Fibroblast of lung (primary cell): ENCODE measurements at regions not wholly inside any gene's neighbourhood (a gene's known extent, or its start where the extent isn't known, plus 50 kb on each side); places are given as distances from the start of the nearest gene placed in this dataset.

Experiments
- DNase-seq, 2 donors: peaks; one replicate each; pipeline versions ENCODE4 v3.0.0 to v3.0.0-alpha.2; 2010; ENCODE audit warnings: low read depth in 2 of 2
- H2AFZ ChIP-seq: 2 replicates; pipeline ENCODE4 v1.5.1; 2012; ENCODE audit warnings: low read length, control low read depth, inconsistent platforms
- H3K27ac ChIP-seq: 2 replicates; pipeline ENCODE4 v1.5.1; 2011; ENCODE audit warnings: low read length, control low read depth; ENCODE audit not compliant: insufficient read depth
- H3K27me3 ChIP-seq: 2 replicates; pipeline ENCODE4 v1.5.1; 2011; ENCODE audit warnings: mild to moderate bottlenecking, low read length; ENCODE audit not compliant: control insufficient read depth, insufficient read depth
- H3K36me3 ChIP-seq: 2 replicates; pipeline ENCODE4 v1.5.1; 2011; ENCODE audit warnings: low read length; ENCODE audit not compliant: control insufficient read depth, insufficient read depth
- H3K4me1 ChIP-seq: 2 replicates; pipeline ENCODE4 v1.5.1; 2011; ENCODE audit warnings: low read length; ENCODE audit not compliant: control insufficient read depth, insufficient read depth; ENCODE audit errors: extremely low read depth
- H3K4me2 ChIP-seq: 2 replicates; pipeline ENCODE4 v1.5.1; 2011; ENCODE audit warnings: low read length, control low read depth; ENCODE audit not compliant: insufficient read depth; ENCODE audit errors: extremely low read depth
- H3K4me3 ChIP-seq, 4 experiments: fragments of 200-600 bp in 1 of 4; sonication (generic) in 1 of 4; replicated peaks in 1 of 4; 2 replicates each; pipeline ENCODE4 v1.5.1; 2011 to 2016; ENCODE audit warnings: low read length in 4 of 4, low read depth in 3 of 4, mild to moderate bottlenecking in 3 of 4, control low read depth in 2 of 4, inconsistent platforms in 1 of 4, mixed read lengths in 1 of 4; ENCODE audit not compliant: insufficient read depth in 1 of 4; ENCODE audit errors: control extremely low read depth in 1 of 4
- H3K79me2 ChIP-seq: 2 replicates; pipeline ENCODE4 v1.5.1; 2012; ENCODE audit warnings: mild to moderate bottlenecking, low read length, inconsistent platforms; ENCODE audit not compliant: control insufficient read depth, insufficient read depth
- H3K9ac ChIP-seq: 2 replicates; pipeline ENCODE4 v1.5.1; 2011; ENCODE audit warnings: mild to moderate bottlenecking, low read length, control low read depth; ENCODE audit not compliant: insufficient read depth
- H3K9me3 ChIP-seq: 2 replicates; pipeline ENCODE4 v1.5.1; 2012; ENCODE audit warnings: low read depth, low read length; ENCODE audit not compliant: control insufficient read depth, insufficient read depth
- H4K20me1 ChIP-seq: 2 replicates; pipeline ENCODE4 v1.5.1; 2011; ENCODE audit warnings: low read length; ENCODE audit not compliant: control insufficient read depth, insufficient read depth; ENCODE audit errors: extremely low read depth
- EZH2 ChIP-seq: IDR thresholded peaks from 2 replicates; pipeline ENCODE4 v1.5.1; 2012; ENCODE audit warnings: low read length, control low read depth, mild to moderate bottlenecking; ENCODE audit errors: missing control alignments
- TF ChIP-seq, protein P1 (sequence below), 2 donors: IDR thresholded peaks in 1 of 2; conservative IDR thresholded peaks in 1 of 2; 1 replicate in 1 of 2; 2 replicates in 1 of 2; pipeline ENCODE4 v1.5.1; 2011 to 2012; ENCODE audit warnings: low read length in 2 of 2, control low read depth in 1 of 2, inconsistent platforms in 1 of 2, low read depth in 1 of 2, mild to moderate bottlenecking in 1 of 2

DNA sequence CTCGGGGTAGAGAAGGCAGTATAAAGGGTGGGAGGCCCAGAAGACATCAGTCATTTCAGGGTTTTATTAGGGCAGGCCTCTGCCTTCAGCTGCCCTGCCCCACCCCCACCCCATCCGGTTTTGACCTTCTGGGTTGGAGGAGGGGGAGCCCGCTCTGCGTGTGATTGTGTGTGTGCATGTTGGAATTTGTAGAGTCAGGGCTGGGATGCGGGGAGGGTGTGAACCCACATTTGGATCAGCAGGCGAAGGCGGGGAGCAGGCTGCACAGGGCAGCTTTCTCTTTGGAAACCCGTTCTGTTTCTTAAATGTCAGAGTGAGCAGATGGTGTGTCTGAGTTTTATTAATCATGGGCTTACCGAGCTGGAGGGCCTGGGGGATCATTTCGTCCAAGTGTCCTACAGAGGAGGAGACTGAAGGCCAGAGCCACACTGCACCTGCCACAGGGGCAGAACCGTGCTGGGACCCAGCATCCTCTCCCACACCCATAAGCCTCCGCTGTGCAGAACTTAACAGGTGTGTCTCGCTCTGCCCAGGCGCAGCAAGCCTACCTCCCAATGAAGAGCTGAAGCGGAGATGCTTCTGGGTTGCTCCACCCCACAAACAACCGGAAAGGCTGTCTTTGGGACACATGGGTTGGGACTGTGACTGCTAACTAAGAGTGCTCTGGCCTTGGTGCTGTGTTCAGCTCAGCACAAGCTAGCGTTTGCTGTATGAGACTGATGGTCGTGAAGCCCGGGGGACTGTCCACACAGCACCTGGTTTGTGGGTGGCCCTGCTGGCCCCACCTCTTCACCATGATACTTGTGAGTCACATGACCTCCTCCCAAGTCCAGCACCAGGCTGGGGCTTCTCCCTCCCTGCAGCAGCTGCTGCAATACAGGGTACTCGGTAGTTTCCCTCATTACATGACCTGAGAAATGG, 70.9 kb upstream of the GSE1 start:
- Histone ChIP-seq H3K36me3 (no peaks in the 10 kb centered on the region), H3K27ac (no peak overlapping the region), H3K4me3 (no peak overlapping the region), H2AFZ (no peak overlapping the region), H4K20me1 (no peaks in the 10 kb centered on the region), H3K4me1 (no peaks in the 10 kb centered on the region), H3K27me3 (no peaks in the 10 kb centered on the region), H3K9me3 (no peaks in the 10 kb centered on the region), H3K9ac (no peak overlapping the region), H3K4me2 (no peak overlapping the region), H3K79me2 (no peaks in the 10 kb centered on the region)
- TF ChIP-seq, protein P1, sequence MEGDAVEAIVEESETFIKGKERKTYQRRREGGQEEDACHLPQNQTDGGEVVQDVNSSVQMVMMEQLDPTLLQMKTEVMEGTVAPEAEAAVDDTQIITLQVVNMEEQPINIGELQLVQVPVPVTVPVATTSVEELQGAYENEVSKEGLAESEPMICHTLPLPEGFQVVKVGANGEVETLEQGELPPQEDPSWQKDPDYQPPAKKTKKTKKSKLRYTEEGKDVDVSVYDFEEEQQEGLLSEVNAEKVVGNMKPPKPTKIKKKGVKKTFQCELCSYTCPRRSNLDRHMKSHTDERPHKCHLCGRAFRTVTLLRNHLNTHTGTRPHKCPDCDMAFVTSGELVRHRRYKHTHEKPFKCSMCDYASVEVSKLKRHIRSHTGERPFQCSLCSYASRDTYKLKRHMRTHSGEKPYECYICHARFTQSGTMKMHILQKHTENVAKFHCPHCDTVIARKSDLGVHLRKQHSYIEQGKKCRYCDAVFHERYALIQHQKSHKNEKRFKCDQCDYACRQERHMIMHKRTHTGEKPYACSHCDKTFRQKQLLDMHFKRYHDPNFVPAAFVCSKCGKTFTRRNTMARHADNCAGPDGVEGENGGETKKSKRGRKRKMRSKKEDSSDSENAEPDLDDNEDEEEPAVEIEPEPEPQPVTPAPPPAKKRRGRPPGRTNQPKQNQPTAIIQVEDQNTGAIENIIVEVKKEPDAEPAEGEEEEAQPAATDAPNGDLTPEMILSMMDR (conservative IDR thresholded peaks at IDR 0.05 in 1 of 2, IDR thresholded peaks at IDR 0.05 in 1 of 2; ENCODE audit: low read depth in 1 of 2, low read length in 2 of 2): no peak
- TF ChIP-seq EZH2: no peak
- no peak for DNase-seq

DNA sequence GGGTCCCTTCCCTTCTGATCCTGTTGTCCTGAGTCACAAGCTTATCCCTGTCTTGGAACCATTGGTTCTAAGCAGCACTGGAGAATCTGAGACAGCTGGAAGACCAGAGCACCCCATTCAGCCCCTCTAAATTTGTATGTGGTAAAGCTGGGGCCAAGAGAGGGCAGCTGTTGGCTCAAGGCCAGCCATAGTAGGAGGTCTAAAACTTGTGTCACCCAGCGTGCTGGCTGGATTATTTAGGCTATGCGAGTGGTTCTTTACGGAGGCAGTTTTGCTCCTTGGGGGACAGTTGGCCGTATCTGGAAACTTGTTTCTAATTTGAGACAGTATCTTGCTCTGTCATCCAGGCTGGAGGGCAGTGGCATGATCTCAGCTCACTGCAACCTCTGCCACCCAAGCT, 69.6 kb upstream of the GSE1 start:
- Histone ChIP-seq H3K36me3 (no peaks in the 10 kb centered on the region), H4K20me1 (no peaks in the 10 kb centered on the region), H3K4me2 (no peak overlapping the region), H3K9ac (no peak overlapping the region), H3K9me3 (no peaks in the 10 kb centered on the region), H3K27ac (no peak overlapping the region), H3K4me3 (no peak overlapping the region), H3K27me3 (no peaks in the 10 kb centered on the region), H3K4me1 (no peaks in the 10 kb centered on the region), H2AFZ (no peak overlapping the region), H3K79me2 (no peaks in the 10 kb centered on the region)
- TF ChIP-seq, protein P1 (conservative IDR thresholded peaks at IDR 0.05 in 1 of 2, IDR thresholded peaks at IDR 0.05 in 1 of 2; ENCODE audit: low read depth in 1 of 2, low read length in 2 of 2): no peak
- no peak for TF ChIP-seq EZH2
- DNase-seq: no peak

DNA sequence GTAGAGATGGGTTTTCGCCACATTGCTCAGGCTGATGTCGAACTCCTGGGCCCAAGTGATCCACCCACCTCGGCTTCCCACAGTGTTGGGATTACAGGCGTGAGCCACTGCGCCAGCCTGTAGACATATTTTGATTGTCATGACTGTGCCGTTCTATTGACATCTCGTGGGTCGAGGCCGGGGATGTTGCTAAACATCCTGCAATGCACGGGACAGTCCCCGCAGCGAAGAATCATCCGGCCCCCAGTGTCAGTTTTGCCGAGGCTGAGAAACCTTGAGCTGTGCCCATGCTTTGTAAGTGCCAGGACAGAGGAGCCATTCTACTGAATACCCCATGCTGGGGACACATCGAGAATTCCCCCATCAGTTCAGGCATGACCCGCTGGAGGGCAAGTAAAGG, 69.1 kb upstream of the GSE1 start:
- Histone ChIP-seq H3K4me3 (no peak overlapping the region), H3K27me3 (no peaks in the 10 kb centered on the region), H3K4me1 (no peaks in the 10 kb centered on the region), H4K20me1 (no peaks in the 10 kb centered on the region), H3K9me3 (no peaks in the 10 kb centered on the region), H3K4me2 (no peak overlapping the region), H3K9ac (no peak overlapping the region), H2AFZ (no peak overlapping the region), H3K36me3 (no peaks in the 10 kb centered on the region), H3K79me2 (no peaks in the 10 kb centered on the region), H3K27ac (no peak overlapping the region)
- no peak for DNase-seq
- TF ChIP-seq EZH2: no peak
- TF ChIP-seq, protein P1 (conservative IDR thresholded peaks at IDR 0.05 in 1 of 2, IDR thresholded peaks at IDR 0.05 in 1 of 2; ENCODE audit: low read depth in 1 of 2, low read length in 2 of 2): no peak
